MM.1S (cell line): ENCODE measurements at regions not wholly inside any gene's neighbourhood (a gene's known extent, or its start where the extent isn't known, plus 50 kb on each side); places are given as distances from the start of the nearest gene placed in this dataset.

ENCODE experiments used
- EZH2 ChIP-seq: fragments of 300-600 bp; sonication (generic); optimal IDR thresholded peaks from 2 replicates; pipeline ENCODE3; 2017; ENCODE audit warnings: low read depth, mild to moderate bottlenecking, antibody characterized with exemption, low read length, mixed read lengths
- EZH2phosphoT487 ChIP-seq: fragments of 300-600 bp; sonication (generic); IDR thresholded peaks from 2 replicates; pipeline ENCODE4 v1.6.1; 2018; ENCODE audit warnings: antibody characterized with exemption, low read length
- TF ChIP-seq, protein P1 (sequence below): fragments of 300-600 bp; sonication (generic); IDR thresholded peaks from 2 replicates; pipeline ENCODE4 v1.5.1; 2016; ENCODE audit warnings: antibody characterized with exemption, low read length, mixed read lengths

DNA sequence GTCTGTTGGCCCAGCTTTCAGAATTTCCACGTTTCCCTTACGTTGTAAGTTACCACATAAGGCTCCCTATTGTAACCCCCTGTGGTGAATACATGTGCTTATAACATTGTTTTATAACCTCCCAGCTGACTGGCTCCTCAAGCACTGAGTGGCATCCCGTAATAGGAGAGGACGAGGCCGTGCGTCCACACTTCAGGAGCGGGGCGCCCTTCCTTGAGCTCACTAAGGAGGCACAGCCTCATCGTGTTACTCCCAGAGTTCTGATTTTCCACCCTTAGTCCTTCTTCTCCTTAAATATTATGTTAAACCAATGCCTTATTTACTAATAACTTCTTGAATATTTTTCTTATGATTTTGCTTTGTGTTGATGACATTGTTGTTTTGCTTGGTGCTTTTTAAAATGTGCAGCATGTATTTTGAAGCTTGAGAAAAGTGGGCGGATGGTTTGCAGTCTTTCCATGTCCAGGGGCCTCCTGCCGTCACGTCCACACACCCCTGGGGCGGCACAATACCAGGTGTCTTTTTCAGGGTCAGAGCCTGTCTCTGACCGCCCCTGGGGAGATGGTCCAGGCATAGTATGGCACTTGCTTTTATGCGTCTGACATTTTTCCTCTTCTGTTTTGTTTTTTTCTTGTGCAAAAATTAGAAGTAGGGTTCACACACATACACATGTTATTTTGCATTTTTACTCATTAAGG is 181.8 kb downstream of the DLL1 start:
- TF ChIP-seq, protein P1, sequence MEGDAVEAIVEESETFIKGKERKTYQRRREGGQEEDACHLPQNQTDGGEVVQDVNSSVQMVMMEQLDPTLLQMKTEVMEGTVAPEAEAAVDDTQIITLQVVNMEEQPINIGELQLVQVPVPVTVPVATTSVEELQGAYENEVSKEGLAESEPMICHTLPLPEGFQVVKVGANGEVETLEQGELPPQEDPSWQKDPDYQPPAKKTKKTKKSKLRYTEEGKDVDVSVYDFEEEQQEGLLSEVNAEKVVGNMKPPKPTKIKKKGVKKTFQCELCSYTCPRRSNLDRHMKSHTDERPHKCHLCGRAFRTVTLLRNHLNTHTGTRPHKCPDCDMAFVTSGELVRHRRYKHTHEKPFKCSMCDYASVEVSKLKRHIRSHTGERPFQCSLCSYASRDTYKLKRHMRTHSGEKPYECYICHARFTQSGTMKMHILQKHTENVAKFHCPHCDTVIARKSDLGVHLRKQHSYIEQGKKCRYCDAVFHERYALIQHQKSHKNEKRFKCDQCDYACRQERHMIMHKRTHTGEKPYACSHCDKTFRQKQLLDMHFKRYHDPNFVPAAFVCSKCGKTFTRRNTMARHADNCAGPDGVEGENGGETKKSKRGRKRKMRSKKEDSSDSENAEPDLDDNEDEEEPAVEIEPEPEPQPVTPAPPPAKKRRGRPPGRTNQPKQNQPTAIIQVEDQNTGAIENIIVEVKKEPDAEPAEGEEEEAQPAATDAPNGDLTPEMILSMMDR: no peak
- TF ChIP-seq EZH2phosphoT487 (no peak), EZH2 (no peak)
